ENCODE measurements at regions not wholly inside any gene's neighbourhood (a gene's known extent, or its start where the extent isn't known, plus 50 kb on each side); places are given as distances from the start of the nearest gene placed in this dataset.

- BruUV-seq (replicated peaks), result no TSS peak
- POLR2A ChIA-PET, result no interaction called here
- intact Hi-C loops (cut with micrococcal nuclease; ENCODE audit: unreplicated experiment), result no loop called here
Observed at GRCh38 chrX:96140796-96141195, 543.8 kb upstream of the DIAPH2 start.

More at GRCh38 chrX:96140796-96141195, 543.8 kb upstream of the DIAPH2 start:
- H3K4me2 ChIP-seq (ENCODE audit: low read depth, low read length), result no peak overlapping the region
- DNase-seq (ENCODE audit: low spot score) (no peak), FAIRE-seq (no peak), ATAC-seq (no peak)
- no peak overlapping the region for H2AFZ ChIP-seq (ENCODE audit: low read length)
- H3K4me3 ChIP-seq (replicated peaks in 1 of 3; ENCODE audit: insufficient read depth in 1 of 3, low read depth in 2 of 3, low read length in 3 of 3), result no peak overlapping the region
- in situ Hi-C loops (cut with HindIII; ENCODE audit: extremely low pct_ligation_motif_present, low pct_unique_long_range_greater_than_20kb), result no loop called here
- no peaks in the 10 kb centered on the region for H3K27me3 ChIP-seq (ENCODE audit: control insufficient read depth in 1 of 2, insufficient read depth in 2 of 2, low read length in 2 of 2)
- CTCF ChIA-PET (ENCODE audit: low intra/inter-chr PET ratio, low total read pairs), result no interaction called here
- no peaks in the 10 kb centered on the region for H3K79me2 ChIP-seq (ENCODE audit: insufficient read depth, low read length)
- no peaks in the 10 kb centered on the region for H3K4me1 ChIP-seq (ENCODE audit: insufficient read depth, low read length)
- no peak overlapping the region for H3K9ac ChIP-seq (ENCODE audit: insufficient read depth, low read depth, low read length)
- TF ChIP-seq ZNF44 (CRISPR knock-in tag; IDR thresholded peaks at IDR 0.05) (no peak), TCF12 (IDR thresholded peaks at IDR 0.05) (no peak), TCF12 (CRISPR knock-in tag; IDR thresholded peaks at IDR 0.05) (no peak), ZFAT (CRISPR knock-in tag; conservative IDR thresholded peaks at IDR 0.05) (no peak)
- TF ChIP-seq, protein P1, sequence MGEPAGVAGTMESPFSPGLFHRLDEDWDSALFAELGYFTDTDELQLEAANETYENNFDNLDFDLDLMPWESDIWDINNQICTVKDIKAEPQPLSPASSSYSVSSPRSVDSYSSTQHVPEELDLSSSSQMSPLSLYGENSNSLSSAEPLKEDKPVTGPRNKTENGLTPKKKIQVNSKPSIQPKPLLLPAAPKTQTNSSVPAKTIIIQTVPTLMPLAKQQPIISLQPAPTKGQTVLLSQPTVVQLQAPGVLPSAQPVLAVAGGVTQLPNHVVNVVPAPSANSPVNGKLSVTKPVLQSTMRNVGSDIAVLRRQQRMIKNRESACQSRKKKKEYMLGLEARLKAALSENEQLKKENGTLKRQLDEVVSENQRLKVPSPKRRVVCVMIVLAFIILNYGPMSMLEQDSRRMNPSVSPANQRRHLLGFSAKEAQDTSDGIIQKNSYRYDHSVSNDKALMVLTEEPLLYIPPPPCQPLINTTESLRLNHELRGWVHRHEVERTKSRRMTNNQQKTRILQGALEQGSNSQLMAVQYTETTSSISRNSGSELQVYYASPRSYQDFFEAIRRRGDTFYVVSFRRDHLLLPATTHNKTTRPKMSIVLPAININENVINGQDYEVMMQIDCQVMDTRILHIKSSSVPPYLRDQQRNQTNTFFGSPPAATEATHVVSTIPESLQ (CRISPR knock-in tag; conservative IDR thresholded peaks at IDR 0.05), result no peak
- TF ChIP-seq, protein P2, sequence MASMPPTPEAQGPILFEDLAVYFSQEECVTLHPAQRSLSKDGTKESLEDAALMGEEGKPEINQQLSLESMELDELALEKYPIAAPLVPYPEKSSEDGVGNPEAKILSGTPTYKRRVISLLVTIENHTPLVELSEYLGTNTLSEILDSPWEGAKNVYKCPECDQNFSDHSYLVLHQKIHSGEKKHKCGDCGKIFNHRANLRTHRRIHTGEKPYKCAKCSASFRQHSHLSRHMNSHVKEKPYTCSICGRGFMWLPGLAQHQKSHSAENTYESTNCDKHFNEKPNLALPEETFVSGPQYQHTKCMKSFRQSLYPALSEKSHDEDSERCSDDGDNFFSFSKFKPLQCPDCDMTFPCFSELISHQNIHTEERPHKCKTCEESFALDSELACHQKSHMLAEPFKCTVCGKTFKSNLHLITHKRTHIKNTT (CRISPR knock-in tag; IDR thresholded peaks at IDR 0.05), result no peak
- TF ChIP-seq, protein P3, sequence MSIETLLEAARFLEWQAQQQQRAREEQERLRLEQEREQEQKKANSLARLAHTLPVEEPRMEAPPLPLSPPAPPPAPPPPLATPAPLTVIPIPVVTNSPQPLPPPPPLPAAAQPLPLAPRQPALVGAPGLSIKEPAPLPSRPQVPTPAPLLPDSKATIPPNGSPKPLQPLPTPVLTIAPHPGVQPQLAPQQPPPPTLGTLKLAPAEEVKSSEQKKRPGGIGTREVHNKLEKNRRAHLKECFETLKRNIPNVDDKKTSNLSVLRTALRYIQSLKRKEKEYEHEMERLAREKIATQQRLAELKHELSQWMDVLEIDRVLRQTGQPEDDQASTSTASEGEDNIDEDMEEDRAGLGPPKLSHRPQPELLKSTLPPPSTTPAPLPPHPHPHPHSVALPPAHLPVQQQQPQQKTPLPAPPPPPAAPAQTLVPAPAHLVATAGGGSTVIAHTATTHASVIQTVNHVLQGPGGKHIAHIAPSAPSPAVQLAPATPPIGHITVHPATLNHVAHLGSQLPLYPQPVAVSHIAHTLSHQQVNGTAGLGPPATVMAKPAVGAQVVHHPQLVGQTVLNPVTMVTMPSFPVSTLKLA (IDR thresholded peaks at IDR 0.05), result no peak
- H3K9me3 ChIP-seq (ENCODE audit: low read length), result no peaks in the 10 kb centered on the region
- no peaks in the 10 kb centered on the region for H4K20me1 ChIP-seq (ENCODE audit: insufficient read depth, low read length)
- no peaks in the 10 kb centered on the region for H3K36me3 ChIP-seq (replicated peaks in 1 of 2; ENCODE audit: control insufficient read depth in 1 of 2, insufficient read depth in 2 of 2, low read length in 2 of 2)
- H3K27ac ChIP-seq (ENCODE audit: extremely low read length, insufficient read depth, low read length), result no peak overlapping the region
- WGBS (ENCODE audit: low lambda C conversion rate), result 0% methylated on average over 1 of the region's 1 CpG

All from HepG2 (cell line).